Activated naive CD4-positive, alpha-beta T cell treated with anti-CD3 and anti-CD28 coated beads, Interleukin-2, amount 10 ng/mL, durations not matched to agents 7 days and 5 days (primary cell): ENCODE measurements at regions not wholly inside any gene's neighbourhood (a gene's known extent, or its start where the extent isn't known, plus 50 kb on each side); places are given as distances from the start of the nearest gene placed in this dataset.

Experiments used
- CTCF ChIA-PET: fragments of 350-600 bp; sonication (Branson Sonifier 250); formaldehyde crosslinking; loops from one replicate; lab custom pipeline; 2021; ENCODE audit warnings: antibody characterized with exemption; lab: Charles Lee
- DNase-seq: peaks from one replicate; pipeline ENCODE4 v3.0.0-alpha.2; 2020
- H3K27ac Mint-ChIP-seq: one replicate; pipeline ENCODE4 v1.8.0; 2021; ENCODE audit warnings: mild to moderate bottlenecking, moderate library complexity, mixed read lengths
- H3K27me3 Mint-ChIP-seq: one replicate; pipeline ENCODE4 v1.8.0; 2021; ENCODE audit warnings: mild to moderate bottlenecking, mixed read lengths
- H3K36me3 Mint-ChIP-seq: one replicate; pipeline ENCODE4 v1.8.0; 2021; ENCODE audit warnings: mixed read lengths
- H3K4me1 Mint-ChIP-seq: one replicate; pipeline ENCODE4 v1.8.0; 2021; ENCODE audit warnings: mixed read lengths
- H3K4me3 Mint-ChIP-seq: one replicate; pipeline ENCODE4 v1.8.0; 2021; ENCODE audit warnings: mild to moderate bottlenecking, moderate library complexity, mixed read lengths
- H3K9me3 Mint-ChIP-seq: one replicate; pipeline ENCODE4 v1.8.0; 2021; ENCODE audit warnings: mixed read lengths

DNA sequence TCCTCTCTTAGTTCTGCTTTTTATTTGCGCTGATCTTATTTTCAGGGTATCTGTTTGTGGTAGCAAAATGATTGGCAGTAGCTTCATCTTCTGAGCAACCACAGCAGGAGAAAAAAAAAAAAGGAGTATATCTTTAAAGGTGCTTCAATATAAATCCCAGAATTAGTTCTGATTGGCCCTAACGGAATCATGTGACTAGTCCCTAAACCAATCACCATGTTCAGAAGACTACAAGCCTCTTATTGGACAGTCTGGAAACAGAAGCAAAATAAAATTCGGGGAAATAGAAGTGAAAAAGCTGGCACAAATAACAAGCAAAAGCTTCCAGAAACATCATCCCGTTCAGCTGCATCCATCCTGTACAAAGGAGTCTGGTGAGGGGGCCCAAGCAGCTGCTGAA, 49.9 kb upstream of the PTPRO start:
- DNase-seq, result no peak
- CTCF ChIA-PET, result interaction anchor here (1.0 kb wide), 1 partner anchor 245 kb away, joined by 3 read pairs; no protein-coding TSS in a partner anchor
- Mint-ChIP-seq H3K27me3 (peaks cover 6% of the 10 kb centered on the region), H3K4me3 (no peak overlapping the region), H3K4me1 (no peaks in the 10 kb centered on the region), H3K27ac (no peak overlapping the region), H3K9me3 (no peaks in the 10 kb centered on the region), H3K36me3 (no peaks in the 10 kb centered on the region)
